ENCODE measurements at regions not wholly inside any gene's neighbourhood (a gene's known extent, or its start where the extent isn't known, plus 50 kb on each side); places are given as distances from the start of the nearest gene placed in this dataset.
A peak's percentile ranks its signal among the peaks of the same experiment; 100 is the strongest.
"Not testable (repeated sequence)": the region's sequence is repeated elsewhere in the genome, so short reads cannot be mapped to it uniquely, and the experiment has no call there.

DNA sequence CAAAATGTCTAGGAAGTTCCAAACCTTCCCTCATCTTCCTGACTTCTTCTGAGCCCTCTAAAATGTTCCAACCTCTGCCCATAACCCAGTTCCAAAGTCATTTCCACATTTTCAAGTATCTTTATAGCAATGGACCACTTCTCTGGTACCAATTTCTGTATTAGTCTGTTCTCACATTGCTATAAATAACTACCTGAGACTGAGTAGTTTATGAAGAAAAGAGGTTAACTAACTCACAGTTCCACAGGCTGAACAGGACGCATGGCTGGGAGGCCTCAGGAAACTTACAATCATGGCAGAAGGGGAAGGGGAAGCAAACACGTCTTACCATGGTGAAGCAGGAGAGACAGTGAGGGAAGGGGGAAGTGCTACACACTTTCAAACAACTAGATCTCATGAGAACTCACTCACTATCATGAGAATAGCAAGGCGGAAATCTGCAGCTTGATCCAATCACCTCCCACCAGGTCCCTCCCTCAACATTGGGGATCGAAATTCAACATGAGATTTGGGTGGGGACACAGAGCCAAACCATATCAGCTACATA lies 213.2 kb upstream of the MGAT5 start:
- DNase-seq: not testable (repeated sequence)

GRCh38 chr2:134041877-134042276 lies 212.0 kb upstream of the MGAT5 start:
- no peak for DNase-seq

GRCh38 chr2:134043028-134043427 lies 210.8 kb upstream of the MGAT5 start:
- DNase-seq: not testable (repeated sequence)

GRCh38 chr2:134052173-134052572 lies 201.7 kb upstream of the MGAT5 start:
- no peak for DNase-seq

DNA sequence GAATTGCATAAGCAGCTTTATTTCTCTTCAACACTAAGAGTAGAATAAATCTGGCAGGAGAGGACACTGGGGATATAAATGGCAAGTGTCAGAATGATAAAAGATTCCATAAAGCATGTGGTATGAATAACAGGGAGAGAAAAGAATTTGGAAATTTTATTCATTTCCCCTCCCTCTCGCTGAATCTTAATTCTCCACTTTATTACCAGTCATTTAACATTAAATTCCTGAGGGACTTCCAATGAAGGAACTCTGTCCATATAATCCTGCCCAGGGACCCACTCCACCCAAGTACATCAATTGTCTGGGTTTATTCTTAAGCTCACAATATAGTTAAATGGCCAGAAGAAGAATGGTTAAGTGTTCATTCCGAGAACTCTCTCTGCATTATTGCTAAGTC lies 197.7 kb upstream of the MGAT5 start:
- DNase-seq: no peak

- DNase-seq: not testable (repeated sequence)
These were observed 192.8 kb upstream of the MGAT5 start for GRCh38 chr2:134061066-134061465.

GRCh38 chr2:134062235-134062634 lies 191.6 kb upstream of the MGAT5 start:
- DNase-seq: not testable (repeated sequence)

- not testable (repeated sequence) for DNase-seq
These were observed 190.0 kb upstream of the MGAT5 start for GRCh38 chr2:134063916-134064315.

GRCh38 chr2:134070281-134070741 lies 183.6 kb upstream of the MGAT5 start:
- no peak for DNase-seq

DNA sequence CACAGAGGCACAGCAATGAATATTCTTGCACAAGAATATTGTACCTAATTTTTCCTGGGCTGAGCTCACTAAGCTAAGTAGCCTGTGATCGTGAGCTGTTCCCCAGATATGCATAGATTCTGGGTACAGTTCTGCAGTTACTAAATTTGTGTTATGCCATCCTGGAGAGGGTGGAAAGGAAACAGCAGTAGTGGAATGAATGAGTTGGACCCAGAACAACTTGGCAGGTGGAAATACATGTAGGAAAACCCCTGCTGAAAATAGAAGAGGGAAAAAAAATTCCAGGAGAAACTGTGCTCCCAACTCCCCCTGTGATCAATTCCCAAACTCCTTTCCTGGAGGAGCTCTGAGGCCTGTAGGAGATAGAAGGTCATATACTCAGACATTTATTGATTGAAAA lies 181.5 kb upstream of the MGAT5 start:
- DNase-seq: no peak

- no peak for DNase-seq
These were observed 180.8 kb upstream of the MGAT5 start for GRCh38 chr2:134073023-134073422.

- DNase-seq: no peak
These were observed 179.3 kb upstream of the MGAT5 start for GRCh38 chr2:134074619-134075018.

- DNase-seq: no peak
These were observed 178.7 kb upstream of the MGAT5 start for GRCh38 chr2:134075204-134075603.

GRCh38 chr2:134078354-134078753 lies 175.5 kb upstream of the MGAT5 start:
- DNase-seq: peak; percentile 43

- no peak for DNase-seq
These were observed 174.5 kb upstream of the MGAT5 start for GRCh38 chr2:134079373-134079772.

DNA sequence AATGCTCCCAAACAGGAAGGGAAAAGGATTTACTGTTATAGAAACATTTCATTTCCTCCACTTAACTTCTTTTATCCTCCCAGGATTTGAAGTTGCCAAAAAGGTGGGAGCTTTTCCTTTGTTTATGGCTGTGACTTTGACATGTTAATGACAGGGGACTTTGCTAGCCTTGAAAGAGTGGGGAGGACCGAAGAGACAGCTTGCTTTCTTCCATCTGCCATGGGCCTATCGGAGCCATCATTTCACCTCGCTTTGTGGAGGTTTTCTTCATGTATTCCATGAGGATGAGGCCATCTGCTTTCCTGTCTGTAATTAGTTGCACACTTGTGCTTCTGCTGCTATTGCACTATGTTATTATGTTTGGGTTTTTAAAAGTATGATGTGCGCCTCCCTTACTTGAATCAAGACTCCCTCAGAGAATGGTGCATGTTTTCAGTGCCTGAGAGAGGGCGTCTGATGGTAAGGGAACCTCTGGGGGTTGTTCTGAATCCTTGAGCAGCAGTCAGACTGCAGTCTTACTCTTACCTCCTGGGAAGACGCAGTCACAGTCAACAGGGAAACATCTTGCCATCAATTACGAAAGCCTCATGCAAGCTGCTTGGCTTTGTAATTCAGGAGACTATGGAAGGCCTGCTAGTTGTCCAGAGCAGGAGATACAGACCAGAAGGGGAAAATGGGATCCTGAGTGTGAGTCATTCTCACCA lies 173.3 kb upstream of the MGAT5 start:
- DNase-seq: peak; percentile 48

DNA sequence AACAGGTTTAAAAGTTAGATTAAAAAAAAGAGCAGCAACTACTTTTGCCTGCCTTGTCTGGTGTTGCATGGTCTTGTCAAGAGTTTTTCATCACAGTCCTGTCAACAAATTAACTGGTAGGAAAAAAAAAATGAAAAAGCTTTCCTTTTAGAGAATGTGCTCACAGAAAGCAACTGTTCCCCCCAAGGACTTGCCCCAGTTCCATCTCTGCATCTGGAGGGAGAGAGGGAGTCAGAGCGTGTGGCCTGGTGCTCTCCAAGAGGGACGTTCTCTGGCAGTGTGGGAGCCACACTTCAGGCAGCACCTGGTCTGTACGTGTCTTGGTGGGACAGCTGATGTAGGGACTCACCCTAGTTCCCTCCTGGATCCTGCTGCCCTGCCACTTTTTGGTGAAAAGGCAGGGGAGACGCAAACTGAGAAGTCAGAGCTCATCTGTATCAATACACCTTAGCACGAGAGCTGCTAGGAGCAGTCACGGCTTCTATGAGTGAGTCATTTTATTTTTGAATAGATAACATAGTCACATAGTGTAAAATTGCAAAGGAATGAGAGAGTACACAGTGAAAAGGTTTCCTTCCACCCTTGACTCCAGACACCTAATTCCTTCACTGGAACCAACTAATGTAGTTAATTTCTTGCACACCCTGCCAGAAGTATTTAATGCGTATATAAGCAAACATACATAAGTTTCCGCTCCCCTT lies 172.5 kb upstream of the MGAT5 start:
- DNase-seq: no peak

- DNase-seq: no peak
These were observed 170.3 kb upstream of the MGAT5 start for GRCh38 chr2:134083548-134083947.

- DNase-seq: no peak
These were observed 167.2 kb upstream of the MGAT5 start for GRCh38 chr2:134086594-134087219.

DNA sequence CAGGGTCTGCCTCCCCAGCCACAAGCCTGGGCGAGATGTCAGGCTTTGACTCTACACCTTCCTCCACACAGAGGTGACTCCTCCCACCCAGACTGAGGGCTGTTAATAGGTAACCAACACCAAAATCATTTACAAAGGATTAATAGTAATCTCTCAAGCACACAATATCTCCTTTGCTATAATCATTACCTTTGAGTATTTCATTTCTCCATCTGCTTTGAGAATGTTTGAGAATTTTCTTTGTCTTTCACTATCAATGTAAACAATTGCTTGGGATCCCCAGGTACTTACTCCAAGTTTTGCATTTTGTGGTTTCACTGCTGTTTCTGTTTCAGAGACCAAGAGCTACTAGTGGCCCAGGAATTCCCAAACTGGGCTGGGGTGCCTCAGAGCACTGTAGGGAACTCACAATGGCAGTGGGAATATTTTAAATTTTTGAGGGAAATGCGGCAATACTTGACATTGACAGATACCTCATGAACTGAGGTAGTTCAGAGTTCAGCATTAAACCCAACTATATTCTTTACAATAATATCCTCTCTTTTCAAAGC lies 166.4 kb upstream of the MGAT5 start:
- no peak for DNase-seq

- DNase-seq: no peak
These were observed 164.4 kb upstream of the MGAT5 start for GRCh38 chr2:134089454-134089853.

DNA sequence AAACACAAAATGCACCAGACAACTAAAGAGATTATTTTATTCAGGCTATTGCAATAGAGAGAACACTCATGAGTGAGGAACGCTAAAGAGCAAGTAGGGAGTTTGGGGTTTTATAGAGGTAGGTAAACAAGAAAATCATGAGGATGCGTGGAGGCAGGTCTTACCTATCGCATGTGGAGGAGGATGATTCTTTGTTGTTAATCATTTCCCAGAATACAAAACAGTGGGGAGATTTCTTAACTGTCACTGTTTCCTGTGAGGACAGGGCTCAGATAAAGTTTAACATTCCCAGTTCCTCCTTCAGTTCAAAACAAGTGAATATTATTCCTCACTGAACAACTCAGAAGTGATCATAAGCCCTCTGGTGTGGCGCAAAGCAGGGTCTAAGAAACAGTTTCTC lies 156.1 kb upstream of the MGAT5 start:
- DNase-seq: no peak

DNA sequence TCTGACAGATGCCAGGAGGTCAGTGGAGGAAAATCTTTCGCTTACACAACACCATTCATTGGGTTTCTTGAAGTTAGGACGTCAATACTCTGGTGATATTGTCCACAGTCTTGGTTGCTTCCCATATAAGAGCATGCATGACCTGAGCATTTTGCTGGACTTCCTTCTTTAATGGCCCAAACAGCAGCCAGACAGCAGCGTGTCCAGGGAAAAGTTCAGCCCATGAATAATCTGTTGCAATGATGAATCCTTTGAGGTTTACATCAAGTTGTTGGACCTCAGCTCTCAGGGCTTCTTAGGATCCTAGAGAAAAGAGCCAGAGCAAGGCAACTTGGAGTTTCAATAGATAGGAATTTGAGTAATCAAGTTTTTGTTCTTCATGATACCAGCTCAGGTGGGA lies 155.6 kb upstream of the MGAT5 start:
- no peak for DNase-seq

All from right hindlimb (tissue), 1 donor.